GM12891 (cell line): ENCODE measurements at regions not wholly inside any gene's neighbourhood (a gene's known extent, or its start where the extent isn't known, plus 50 kb on each side); places are given as distances from the start of the nearest gene placed in this dataset.
"Not testable (repeated sequence)": the region's sequence is repeated elsewhere in the genome, so short reads cannot be mapped to it uniquely, and the experiment has no call there.

Experiments
- DNase-seq: peaks from one replicate; pipeline ENCODE4 v3.0.0; 2011; ENCODE audit warnings: low spot score; ENCODE audit not compliant: insufficient read length
- FAIRE-seq: peaks from 2 replicates; lab custom pipeline; 2011; peaks lifted over from hg19 to GRCh38; lab: Jason Lieb, UNC
- PAX5 ChIP-seq: IDR thresholded peaks from 2 replicates; pipeline ENCODE4 v1.6.1; 2011; ENCODE audit warnings: low read length, moderate library complexity, mild to moderate bottlenecking; ENCODE audit not compliant: insufficient read depth, severe bottlenecking
- POLR2A ChIP-seq: IDR thresholded peaks from 2 replicates; pipeline ENCODE4 v1.6.1; 2011; ENCODE audit warnings: low read depth, low read length, control low read depth
- POLR2AphosphoS5 ChIP-seq: IDR thresholded peaks from 2 replicates; pipeline ENCODE4 v1.6.1; 2011; ENCODE audit warnings: low read depth, low read length, control low read depth
- POU2F2 ChIP-seq: IDR thresholded peaks from 2 replicates; pipeline ENCODE4 v1.6.1; 2011; ENCODE audit warnings: low read depth, mild to moderate bottlenecking, control low read depth, low read length, moderate library complexity
- SPI1 ChIP-seq: IDR thresholded peaks from 2 replicates; pipeline ENCODE4 v1.6.1; 2011; ENCODE audit warnings: low read depth, low read length, control low read depth
- TAF1 ChIP-seq: IDR thresholded peaks from 2 replicates; pipeline ENCODE4 v1.6.1; 2011; ENCODE audit warnings: low read depth, low read length, control low read depth

- not testable (repeated sequence) for DNase-seq
- peak; percentile 86 for FAIRE-seq
Measured at GRCh38 chr1:83401146-83401545, 597.8 kb downstream of the TTLL7 start.

- not testable (repeated sequence) for DNase-seq
- peak; percentile 50 for FAIRE-seq
Measured at GRCh38 chr1:83400173-83400572, 598.8 kb downstream of the TTLL7 start.

GRCh38 chr1:83398125-83398524 lies 600.8 kb downstream of the TTLL7 start:
- FAIRE-seq = peak; percentile 5
- not testable (repeated sequence) for DNase-seq

GRCh38 chr1:83395130-83395529 lies 603.8 kb downstream of the TTLL7 start:
- not testable (repeated sequence) for FAIRE-seq, DNase-seq

- FAIRE-seq, DNase-seq: not testable (repeated sequence)
Measured at GRCh38 chr1:83386946-83387345, 612.0 kb downstream of the TTLL7 start.

- not testable (repeated sequence) for FAIRE-seq, DNase-seq
Measured at GRCh38 chr1:83383107-83383506, 615.8 kb downstream of the TTLL7 start.

- FAIRE-seq = peak; percentile 5
- DNase-seq = not testable (repeated sequence)
Measured at GRCh38 chr1:83373018-83373417, 625.9 kb downstream of the TTLL7 start.

GRCh38 chr1:83369853-83370252 lies 629.1 kb downstream of the TTLL7 start:
- not testable (repeated sequence) for FAIRE-seq

GRCh38 chr1:83365320-83365719 lies 633.6 kb downstream of the TTLL7 start:
- DNase-seq, FAIRE-seq: not testable (repeated sequence)

More at GRCh38 chr1:83369853-83370252, 629.1 kb downstream of the TTLL7 start:
- not testable (repeated sequence) for DNase-seq

- not testable (repeated sequence) for DNase-seq, FAIRE-seq
Measured at GRCh38 chr1:83345375-83345774, 653.6 kb downstream of the TTLL7 start.

- not testable (repeated sequence) for FAIRE-seq, DNase-seq
Measured at GRCh38 chr1:83343767-83344166, 655.2 kb downstream of the TTLL7 start.

GRCh38 chr1:83342995-83343394 lies 655.9 kb downstream of the TTLL7 start:
- DNase-seq = not testable (repeated sequence)
- peak; percentile 43 for FAIRE-seq

GRCh38 chr1:83332308-83332707 lies 666.6 kb downstream of the TTLL7 start:
- not testable (repeated sequence) for FAIRE-seq, DNase-seq

- TF ChIP-seq PAX5 (no peak), SPI1 (no peak), POU2F2 (no peak), POLR2AphosphoS5 (no peak), POLR2A (no peak), TAF1 (no peak)
- DNase-seq (no peak), FAIRE-seq (no peak)
Measured at GRCh38 chr1:83318366-83318765, 680.6 kb downstream of the TTLL7 start.

- DNase-seq, FAIRE-seq: not testable (repeated sequence)
Measured at GRCh38 chr1:83315446-83315845, 683.5 kb downstream of the TTLL7 start.

- peak; percentile 72 for FAIRE-seq
- DNase-seq = not testable (repeated sequence)
Measured at GRCh38 chr1:83310161-83310560, 688.8 kb downstream of the TTLL7 start.

GRCh38 chr1:83309035-83309434 lies 689.9 kb downstream of the TTLL7 start:
- FAIRE-seq = peak; percentile 78
- not testable (repeated sequence) for DNase-seq

- FAIRE-seq = peak; percentile 72
- not testable (repeated sequence) for DNase-seq
Measured at GRCh38 chr1:83306811-83307210, 692.1 kb downstream of the TTLL7 start.

GRCh38 chr1:83295594-83295993 lies 703.3 kb downstream of the TTLL7 start:
- peak; percentile 59 for FAIRE-seq

GRCh38 chr1:83287391-83287790 lies 711.5 kb downstream of the TTLL7 start:
- not testable (repeated sequence) for FAIRE-seq, DNase-seq

More at GRCh38 chr1:83295594-83295993, 703.3 kb downstream of the TTLL7 start:
- not testable (repeated sequence) for DNase-seq
